NCI-H2029 (cell line): ENCODE measurements at regions not wholly inside any gene's neighbourhood (a gene's known extent, or its start where the extent isn't known, plus 50 kb on each side); places are given as distances from the start of the nearest gene placed in this dataset.

ENCODE experiments used
- DNase-seq: peaks from one replicate; lab custom pipeline; 2025; lab: John Stamatoyannopoulos, UW

DNA sequence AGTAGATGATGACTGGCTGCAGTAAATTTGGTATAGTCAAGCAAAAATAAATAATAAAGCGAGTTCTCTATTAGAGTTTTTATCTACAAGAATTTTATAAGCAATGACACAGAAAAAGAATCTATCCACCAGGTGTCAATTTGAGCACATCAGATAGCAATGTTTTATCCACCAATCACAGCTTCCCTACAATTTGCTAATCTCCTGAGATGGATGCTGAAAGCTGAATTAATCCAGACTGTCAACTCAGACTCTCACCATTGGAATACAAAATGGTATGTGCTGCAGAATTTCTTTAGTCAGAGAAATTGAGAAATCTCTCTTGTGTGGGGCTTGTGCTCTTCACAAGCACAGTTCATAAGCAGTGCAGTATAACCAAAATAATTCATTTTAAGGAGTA, 888.9 kb upstream of the GHITM start:
- no peak for DNase-seq

DNA sequence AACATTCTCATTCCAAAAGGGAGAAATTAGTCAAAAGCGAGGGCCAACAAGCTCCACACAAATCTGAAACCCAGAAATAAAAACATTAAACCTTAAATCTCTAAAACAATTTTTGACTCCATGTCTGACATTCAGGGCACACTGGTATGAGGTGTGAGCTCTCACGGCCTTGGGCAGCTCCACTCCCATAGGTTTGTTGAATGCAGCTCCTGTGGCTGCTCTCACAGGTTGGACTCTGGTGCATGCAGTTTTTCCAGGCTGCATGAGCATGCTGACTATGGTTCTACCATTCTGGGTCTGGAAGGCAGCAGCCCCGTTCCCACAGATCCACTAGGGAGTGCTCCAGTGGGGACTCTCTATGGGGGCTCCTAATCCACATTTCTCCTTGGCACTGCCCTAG, 887.1 kb upstream of the GHITM start:
- DNase-seq = no peak

DNA sequence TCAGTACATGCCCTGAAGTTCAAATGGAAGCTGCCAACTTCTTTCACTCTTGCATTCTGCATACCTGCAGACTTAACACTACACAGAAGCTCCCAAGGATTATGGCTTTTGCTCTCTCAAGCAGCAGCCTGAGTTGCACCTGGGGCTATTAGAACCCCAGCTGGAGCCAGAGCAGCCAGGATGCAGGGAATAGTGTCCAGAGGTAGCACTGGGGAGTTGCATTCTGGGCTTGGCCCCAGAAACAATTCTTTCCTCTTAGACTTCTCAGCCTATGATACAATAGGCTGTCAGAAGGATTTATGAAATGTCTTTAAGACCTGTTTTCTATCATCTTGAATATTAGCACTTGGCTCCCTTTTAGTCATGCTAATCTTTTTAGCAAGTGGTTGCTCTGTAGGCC, 886.7 kb upstream of the GHITM start:
- no peak for DNase-seq

GRCh38 chr10:83253011-83253671, 886.2 kb upstream of the GHITM start:
- DNase-seq = no peak

DNA sequence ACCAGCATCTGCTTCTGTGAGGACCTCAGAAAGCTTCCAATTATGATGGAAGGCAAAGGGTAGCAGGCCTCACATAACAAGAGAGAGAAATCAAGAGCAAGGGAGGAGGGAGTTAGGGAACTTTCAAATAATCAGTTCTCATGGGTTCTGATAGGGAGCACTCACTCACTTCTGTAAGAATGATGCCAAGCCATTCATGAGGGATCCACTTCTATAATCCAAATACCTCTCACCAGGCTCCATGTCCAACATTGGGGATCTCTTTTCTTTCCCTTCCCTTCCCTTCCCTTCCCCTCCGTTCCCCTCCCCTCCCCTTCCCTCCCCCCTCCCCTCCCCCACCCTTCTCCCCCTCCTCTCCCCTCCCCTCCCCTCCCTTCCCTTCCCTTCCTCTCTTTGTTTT, 884.6 kb upstream of the GHITM start:
- DNase-seq = no peak

- DNase-seq = no peak
These were observed 876.9 kb upstream of the GHITM start for GRCh38 chr10:83262434-83262833.

DNA sequence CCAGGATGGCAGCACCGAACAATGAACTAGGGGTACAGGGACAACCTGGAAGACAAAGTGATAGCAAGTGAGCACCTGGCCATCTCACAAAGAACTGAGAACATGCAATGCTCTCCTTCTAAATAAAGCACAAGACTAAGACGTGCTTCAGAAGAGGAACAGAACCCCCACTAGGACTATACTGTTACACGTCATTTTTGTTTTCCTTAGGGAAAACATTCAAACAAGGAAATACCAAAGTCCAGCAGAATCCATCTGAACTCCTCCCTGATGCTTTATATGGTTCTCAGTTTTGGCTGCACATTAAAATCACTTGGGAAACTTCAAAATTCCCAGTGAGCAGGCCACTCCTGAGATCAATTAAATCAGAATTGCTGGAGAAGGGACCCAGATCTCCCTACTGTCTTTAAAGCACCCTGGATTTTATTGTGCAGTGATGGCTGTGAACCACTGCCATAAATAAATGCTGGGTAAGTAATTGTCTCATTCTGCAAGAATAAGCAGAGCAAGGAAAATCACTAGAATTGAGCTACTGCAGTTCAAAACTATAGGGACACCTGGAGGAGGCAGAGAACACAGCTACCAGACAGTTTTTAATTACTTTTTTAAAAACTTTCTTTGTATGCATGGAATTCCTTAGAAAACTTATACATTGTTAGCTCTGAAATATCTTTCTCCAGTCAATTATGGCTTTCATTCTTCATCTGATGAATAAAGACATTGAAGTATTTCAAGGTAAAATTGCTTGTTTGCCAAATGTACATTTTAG, 866.5 kb upstream of the GHITM start:
- DNase-seq = no peak

GRCh38 chr10:83274088-83274487, 865.2 kb upstream of the GHITM start:
- no peak for DNase-seq

GRCh38 chr10:83276971-83277370, 862.3 kb upstream of the GHITM start:
- no peak for DNase-seq

DNA sequence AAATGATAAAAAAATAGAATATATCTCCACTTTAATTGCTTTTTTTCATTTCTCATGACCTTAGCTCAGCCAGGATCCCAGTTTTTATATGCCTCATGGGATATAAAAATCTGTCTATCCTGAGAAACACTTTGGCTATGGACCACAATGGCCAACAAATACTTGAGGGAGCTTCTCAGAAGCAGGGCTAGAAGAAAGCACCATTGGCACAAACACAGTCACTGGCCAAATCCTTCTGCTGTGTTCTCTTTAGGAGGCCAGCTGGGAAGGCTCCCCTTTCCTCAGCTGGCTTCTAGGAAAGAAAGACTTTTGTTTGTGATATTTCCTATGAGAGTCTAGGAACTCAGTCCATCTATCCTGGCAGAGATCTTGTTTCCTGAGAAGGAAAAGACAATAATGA, 856.2 kb upstream of the GHITM start:
- no peak for DNase-seq

GRCh38 chr10:83287374-83287773, 851.9 kb upstream of the GHITM start:
- no peak for DNase-seq

GRCh38 chr10:83289373-83289772, 849.9 kb upstream of the GHITM start:
- DNase-seq = no peak

DNA sequence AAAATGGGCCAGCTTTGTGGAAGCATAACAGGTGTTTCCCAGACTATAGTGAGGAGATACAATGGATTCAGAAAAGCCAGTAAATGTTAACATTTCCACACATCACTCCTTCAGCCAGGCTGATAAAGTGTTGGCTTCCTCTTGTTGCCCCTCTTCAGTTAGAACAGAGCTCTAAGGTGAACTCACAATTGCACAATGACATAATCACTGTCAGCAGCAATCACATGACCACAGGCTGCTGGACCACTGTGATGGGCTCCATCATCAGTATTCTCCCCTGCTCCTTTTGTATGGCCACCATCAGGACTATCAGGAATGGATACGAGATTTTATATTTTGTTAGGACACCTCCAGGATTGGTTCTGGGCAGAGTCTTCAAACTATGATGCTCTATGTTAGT, 849.4 kb upstream of the GHITM start:
- no peak for DNase-seq

DNA sequence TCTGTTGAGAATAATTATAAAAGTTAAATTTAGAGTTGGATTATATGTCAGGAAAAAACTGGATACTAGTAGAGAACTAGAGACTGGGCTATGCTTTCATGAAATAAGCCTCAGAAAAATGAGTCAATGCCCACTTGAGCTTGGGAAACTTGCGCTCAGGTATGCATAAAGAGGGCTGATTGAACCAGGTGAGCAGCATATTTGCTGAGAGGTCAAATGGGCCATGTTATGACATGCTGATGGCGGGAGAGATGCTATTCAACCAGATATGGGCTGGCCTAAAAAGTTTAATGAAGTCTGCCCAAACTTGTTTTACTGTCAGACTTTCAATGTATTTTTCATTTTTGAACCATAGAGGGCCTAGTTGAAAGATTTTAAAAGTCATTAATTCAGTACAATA, 837.6 kb upstream of the GHITM start:
- no peak for DNase-seq

- DNase-seq = no peak
These were observed 836.7 kb upstream of the GHITM start for GRCh38 chr10:83302623-83303022.

GRCh38 chr10:83310688-83311087, 828.6 kb upstream of the GHITM start:
- DNase-seq = no peak

GRCh38 chr10:83312570-83312969, 826.7 kb upstream of the GHITM start:
- DNase-seq = no peak

GRCh38 chr10:83332690-83333089, 806.6 kb upstream of the GHITM start:
- DNase-seq = no peak

- DNase-seq = no peak
These were observed 805.7 kb upstream of the GHITM start for GRCh38 chr10:83333566-83333965.

- no peak for DNase-seq
These were observed 795.6 kb upstream of the GHITM start for GRCh38 chr10:83343676-83344075.

DNA sequence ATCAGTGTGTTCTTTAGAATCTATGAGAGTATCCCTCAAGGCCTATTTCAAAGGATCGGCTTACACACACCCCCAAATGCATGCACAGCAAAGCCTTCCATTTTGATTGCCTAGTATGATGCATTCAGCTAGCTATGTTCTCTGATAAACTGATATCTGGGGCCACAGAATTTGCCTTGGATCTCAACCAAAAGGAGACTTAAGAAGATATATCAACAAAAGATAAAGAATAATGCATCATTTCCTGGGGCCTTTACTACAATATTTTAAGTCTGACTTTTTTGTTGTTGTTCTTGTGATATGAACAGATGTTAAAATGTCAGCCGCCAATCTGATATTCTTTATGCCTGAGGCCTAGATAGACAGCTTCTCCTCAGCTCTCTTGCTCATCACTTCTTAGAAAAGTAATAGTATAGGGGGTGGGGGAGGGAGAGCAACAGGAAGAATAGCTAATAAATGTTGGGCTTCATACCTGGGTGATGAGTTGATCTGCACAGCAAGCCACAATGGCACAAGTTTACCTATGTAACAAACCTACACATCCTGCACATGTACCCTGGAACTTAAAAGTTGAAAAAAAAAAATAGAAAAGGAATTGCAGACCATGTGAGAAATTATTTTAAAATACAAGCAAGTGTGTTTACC, 792.9 kb upstream of the GHITM start:
- DNase-seq = no peak

DNA sequence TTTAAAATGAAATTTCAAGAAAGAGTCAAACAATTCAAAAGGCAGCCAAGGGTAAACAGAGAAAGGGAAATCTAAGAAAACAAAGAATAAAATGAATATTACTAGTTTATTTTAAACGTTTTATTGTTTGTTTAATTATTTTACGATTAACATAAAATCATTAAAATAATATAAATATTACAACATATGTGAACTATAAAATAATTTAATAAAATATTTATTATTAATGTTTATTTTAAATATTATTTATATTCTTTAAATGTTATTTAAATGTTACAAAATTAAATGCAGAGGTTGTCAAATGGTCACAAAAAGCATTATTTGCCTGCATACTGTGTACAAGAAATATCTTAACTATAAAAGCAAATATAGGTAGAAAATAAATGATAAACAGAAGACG, 786.7 kb upstream of the GHITM start:
- no peak for DNase-seq

- DNase-seq = no peak
These were observed 784.9 kb upstream of the GHITM start for GRCh38 chr10:83354456-83354855.
